ENCODE measurements at regions not wholly inside any gene's neighbourhood (a gene's known extent, or its start where the extent isn't known, plus 50 kb on each side); places are given as distances from the start of the nearest gene placed in this dataset.

DNA sequence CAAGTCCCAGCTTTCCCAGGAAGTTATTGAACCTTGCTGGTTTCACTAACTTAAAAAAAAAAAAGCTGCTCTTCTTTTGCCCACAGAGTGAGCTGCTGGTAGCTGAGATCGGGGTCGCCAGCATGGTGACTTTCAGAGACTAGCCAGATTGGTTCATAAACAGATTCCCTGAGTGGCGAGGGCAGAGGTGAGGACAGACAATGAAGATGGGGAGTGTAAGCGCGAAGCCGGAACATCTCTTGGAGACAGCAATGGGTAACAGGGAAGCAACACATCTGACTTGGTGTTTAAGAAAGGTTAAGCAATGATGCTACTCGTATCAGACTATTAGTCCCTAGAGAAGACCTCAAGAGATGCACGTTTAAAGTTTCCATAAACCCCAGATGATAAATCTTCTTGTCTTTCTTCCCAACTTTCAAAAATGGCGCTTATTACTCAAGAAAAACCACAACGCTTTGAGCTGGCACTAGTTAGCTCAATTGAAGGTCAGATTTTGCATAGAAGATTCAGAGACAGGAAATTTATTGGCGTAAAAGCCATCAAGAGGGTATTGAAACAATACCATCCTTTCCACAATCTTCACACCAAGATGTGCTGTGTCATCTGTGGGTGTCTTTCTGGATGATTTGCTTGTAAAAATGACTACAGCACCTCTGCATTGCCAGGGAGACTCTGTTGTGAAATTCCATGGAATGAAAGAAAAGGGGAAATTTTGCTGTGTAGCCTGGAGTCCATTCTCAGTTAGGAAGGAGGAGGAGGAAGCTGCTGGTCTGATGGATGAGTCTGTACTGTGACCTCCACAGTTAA is 193.1 kb upstream of the CXCR4 start:
- TF ChIP-seq EZH2 (IDR thresholded peaks at IDR 0.05; ENCODE audit: borderline replicate concordance, low read depth, low read length, poor library complexity, severe bottlenecking) = no peak
- TF ChIP-seq, protein P1, sequence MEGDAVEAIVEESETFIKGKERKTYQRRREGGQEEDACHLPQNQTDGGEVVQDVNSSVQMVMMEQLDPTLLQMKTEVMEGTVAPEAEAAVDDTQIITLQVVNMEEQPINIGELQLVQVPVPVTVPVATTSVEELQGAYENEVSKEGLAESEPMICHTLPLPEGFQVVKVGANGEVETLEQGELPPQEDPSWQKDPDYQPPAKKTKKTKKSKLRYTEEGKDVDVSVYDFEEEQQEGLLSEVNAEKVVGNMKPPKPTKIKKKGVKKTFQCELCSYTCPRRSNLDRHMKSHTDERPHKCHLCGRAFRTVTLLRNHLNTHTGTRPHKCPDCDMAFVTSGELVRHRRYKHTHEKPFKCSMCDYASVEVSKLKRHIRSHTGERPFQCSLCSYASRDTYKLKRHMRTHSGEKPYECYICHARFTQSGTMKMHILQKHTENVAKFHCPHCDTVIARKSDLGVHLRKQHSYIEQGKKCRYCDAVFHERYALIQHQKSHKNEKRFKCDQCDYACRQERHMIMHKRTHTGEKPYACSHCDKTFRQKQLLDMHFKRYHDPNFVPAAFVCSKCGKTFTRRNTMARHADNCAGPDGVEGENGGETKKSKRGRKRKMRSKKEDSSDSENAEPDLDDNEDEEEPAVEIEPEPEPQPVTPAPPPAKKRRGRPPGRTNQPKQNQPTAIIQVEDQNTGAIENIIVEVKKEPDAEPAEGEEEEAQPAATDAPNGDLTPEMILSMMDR (conservative IDR thresholded peaks at IDR 0.05; ENCODE audit: low read depth, low read length) = no peak
- Histone ChIP-seq H3K36me3 (ENCODE audit: insufficient read depth, low read length, poor library complexity, severe bottlenecking) (no peaks in the 10 kb centered on the region), H3K4me1 (ENCODE audit: insufficient read depth, low read length, poor library complexity, severe bottlenecking) (no peaks in the 10 kb centered on the region), H3K27me3 (replicated peaks; ENCODE audit: insufficient read depth, low read depth, low read length, poor library complexity) (peaks cover 3% of the 10 kb centered on the region), H3K27ac (ENCODE audit: low read depth, low read length, poor library complexity, severe bottlenecking) (no peak overlapping the region), H3K4me3 (ENCODE audit: low read depth, low read length, poor library complexity, severe bottlenecking) (no peak overlapping the region), H3K9me3 (ENCODE audit: low read depth, low read length, poor library complexity, severe bottlenecking) (no peaks in the 10 kb centered on the region)
- no peak for DNase-seq (ENCODE audit: low spot score)
- CTCF ChIA-PET = no interaction called here
- intact Hi-C loops (cut with micrococcal nuclease; ENCODE audit: unreplicated experiment) = no loop called here
- POLR2A ChIA-PET (ENCODE audit: low non-redundant PET) = no interaction called here
- no TSS peak for BruUV-seq (replicated peaks)

DNA sequence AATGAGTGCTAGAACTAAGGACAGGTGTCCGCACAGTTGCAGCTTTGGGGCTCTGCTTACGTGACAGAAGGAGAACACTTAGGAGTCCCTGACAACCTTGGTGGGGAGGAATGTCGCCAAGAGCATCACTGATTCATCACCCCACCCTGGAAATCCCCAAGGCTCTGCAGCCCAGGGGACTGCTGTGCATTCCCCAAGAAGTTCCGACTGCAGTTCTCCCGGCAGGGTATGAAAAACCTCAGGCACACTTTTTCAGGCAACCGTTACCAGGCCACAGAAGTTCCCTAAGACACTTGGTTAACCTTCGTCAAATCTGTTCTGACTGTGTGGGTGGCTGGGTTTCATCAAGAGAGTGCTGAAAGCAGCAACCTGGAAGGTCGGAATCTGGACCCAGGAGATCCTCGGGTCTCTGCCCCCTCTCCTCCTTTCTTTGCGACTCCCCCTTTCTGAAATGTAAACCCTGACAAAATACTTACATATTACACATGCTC is 192.1 kb upstream of the CXCR4 start:
- intact Hi-C loops (cut with micrococcal nuclease; ENCODE audit: unreplicated experiment) = no loop called here

GRCh38 chr2:136308611-136309010 is 190.7 kb upstream of the CXCR4 start:
- TF ChIP-seq EZH2 (IDR thresholded peaks at IDR 0.05; ENCODE audit: borderline replicate concordance, low read depth, low read length, poor library complexity, severe bottlenecking) = no peak
- TF ChIP-seq, protein P1 (conservative IDR thresholded peaks at IDR 0.05; ENCODE audit: low read depth, low read length) = no peak
- no TSS peak for BruUV-seq (replicated peaks)
- intact Hi-C loops (cut with micrococcal nuclease; ENCODE audit: unreplicated experiment) = no loop called here

More for the DNA sequence above, 192.1 kb upstream of the CXCR4 start:
- H3K27me3 ChIP-seq (replicated peaks; ENCODE audit: insufficient read depth, low read depth, low read length, poor library complexity) = peaks cover 3% of the 10 kb centered on the region
- POLR2A ChIA-PET (ENCODE audit: low non-redundant PET) = no interaction called here
- H3K27ac ChIP-seq (ENCODE audit: low read depth, low read length, poor library complexity, severe bottlenecking) = no peak overlapping the region
- BruUV-seq (replicated peaks) = no TSS peak
- H3K4me3 ChIP-seq (ENCODE audit: low read depth, low read length, poor library complexity, severe bottlenecking) = no peak overlapping the region
- CTCF ChIA-PET = no interaction called here
- H3K4me1 ChIP-seq (ENCODE audit: insufficient read depth, low read length, poor library complexity, severe bottlenecking) = no peaks in the 10 kb centered on the region
- no peaks in the 10 kb centered on the region for H3K36me3 ChIP-seq (ENCODE audit: insufficient read depth, low read length, poor library complexity, severe bottlenecking)
- no peak for TF ChIP-seq EZH2 (IDR thresholded peaks at IDR 0.05; ENCODE audit: borderline replicate concordance, low read depth, low read length, poor library complexity, severe bottlenecking)
- TF ChIP-seq, protein P1 (conservative IDR thresholded peaks at IDR 0.05; ENCODE audit: low read depth, low read length) = no peak
- DNase-seq (ENCODE audit: low spot score) = no peak
- H3K9me3 ChIP-seq (ENCODE audit: low read depth, low read length, poor library complexity, severe bottlenecking) = no peaks in the 10 kb centered on the region

More at GRCh38 chr2:136308611-136309010, 190.7 kb upstream of the CXCR4 start:
- ChIA-PET POLR2A (ENCODE audit: low non-redundant PET) (no interaction called here), CTCF (no interaction called here)
- Histone ChIP-seq H3K36me3 (ENCODE audit: insufficient read depth, low read length, poor library complexity, severe bottlenecking) (no peaks in the 10 kb centered on the region), H3K9me3 (ENCODE audit: low read depth, low read length, poor library complexity, severe bottlenecking) (no peaks in the 10 kb centered on the region), H3K27ac (ENCODE audit: low read depth, low read length, poor library complexity, severe bottlenecking) (no peak overlapping the region), H3K4me1 (ENCODE audit: insufficient read depth, low read length, poor library complexity, severe bottlenecking) (no peaks in the 10 kb centered on the region), H3K4me3 (ENCODE audit: low read depth, low read length, poor library complexity, severe bottlenecking) (no peak overlapping the region), H3K27me3 (replicated peaks; ENCODE audit: insufficient read depth, low read depth, low read length, poor library complexity) (peaks cover 5% of the 10 kb centered on the region)
- no peak for DNase-seq (ENCODE audit: low spot score)
